ENCODE measurements at regions not wholly inside any gene's neighbourhood (a gene's known extent, or its start where the extent isn't known, plus 50 kb on each side); places are given as distances from the start of the nearest gene placed in this dataset.

DNA sequence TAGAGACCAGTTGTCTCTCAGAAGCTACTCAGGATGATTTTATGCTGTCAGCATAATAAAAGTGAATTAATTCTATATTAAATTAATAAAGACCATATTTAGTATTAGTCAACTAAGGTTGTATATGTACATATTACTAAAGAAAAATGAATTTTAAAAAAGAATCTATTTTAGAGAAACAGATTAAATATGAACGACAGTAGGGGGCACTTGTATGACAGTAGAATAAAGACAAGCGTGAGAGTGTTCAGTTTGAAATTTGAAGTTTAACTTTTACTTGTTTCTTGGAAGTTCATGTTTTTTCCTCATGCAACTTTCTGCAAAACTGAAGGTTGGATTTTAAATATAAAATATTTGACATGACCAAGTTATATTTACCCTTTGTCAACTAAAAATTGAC, 67.9 kb upstream of the MACF1 start:
- no peak for DNase-seq (ENCODE audit: low read depth in 2 of 2)

DNA sequence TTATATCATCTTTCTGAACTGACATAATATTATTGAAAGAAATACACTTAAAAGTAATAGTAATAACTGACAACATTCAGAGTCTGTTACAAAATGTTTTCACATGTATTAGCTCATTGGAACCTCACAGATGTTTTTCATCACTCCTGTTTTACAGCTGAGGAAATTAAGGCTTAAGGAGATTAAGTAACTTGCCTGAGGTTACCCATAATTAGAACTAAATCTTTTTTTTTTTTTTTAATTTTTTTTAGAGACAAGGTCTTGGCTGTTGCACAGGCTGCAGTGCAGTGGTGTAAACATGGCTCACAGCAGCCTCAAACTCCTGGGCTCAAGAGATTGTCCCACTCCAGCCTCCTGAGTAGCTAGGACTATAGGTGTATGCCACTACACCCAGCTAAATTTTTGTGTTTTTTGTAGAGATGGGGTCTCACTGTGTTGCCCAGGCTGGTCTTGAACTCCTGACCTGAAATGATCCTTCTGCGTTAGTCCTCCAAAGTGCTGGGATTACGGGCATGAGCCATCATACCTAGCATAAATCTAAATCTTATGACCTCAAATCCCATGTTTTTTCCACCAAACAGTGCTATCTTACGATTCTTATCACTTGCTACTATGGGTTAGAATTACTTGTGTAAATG, 64.7 kb upstream of the MACF1 start:
- no peak for DNase-seq (ENCODE audit: low read depth in 2 of 2)

DNA sequence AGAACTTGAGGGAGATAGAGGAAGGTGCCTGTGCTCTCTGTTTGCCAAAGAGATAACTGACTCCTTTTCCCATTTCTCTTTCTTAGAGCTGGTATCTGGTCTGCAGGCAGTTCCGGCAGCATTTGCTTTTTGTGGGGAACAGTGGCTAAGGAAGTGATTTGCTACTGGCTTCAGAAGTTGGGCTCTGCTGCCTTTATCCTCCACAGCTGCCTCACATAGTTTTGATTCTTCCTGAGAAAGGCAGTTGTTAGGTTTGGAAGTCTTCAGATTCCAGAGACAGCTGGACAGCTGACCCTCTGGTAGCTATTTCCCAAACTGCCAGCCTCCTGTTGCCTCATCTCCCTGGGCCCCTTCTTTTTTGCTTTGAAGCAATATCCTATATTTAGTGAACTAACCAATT, 62.6 kb upstream of the MACF1 start:
- no peak for DNase-seq (ENCODE audit: low read depth in 2 of 2)

DNA sequence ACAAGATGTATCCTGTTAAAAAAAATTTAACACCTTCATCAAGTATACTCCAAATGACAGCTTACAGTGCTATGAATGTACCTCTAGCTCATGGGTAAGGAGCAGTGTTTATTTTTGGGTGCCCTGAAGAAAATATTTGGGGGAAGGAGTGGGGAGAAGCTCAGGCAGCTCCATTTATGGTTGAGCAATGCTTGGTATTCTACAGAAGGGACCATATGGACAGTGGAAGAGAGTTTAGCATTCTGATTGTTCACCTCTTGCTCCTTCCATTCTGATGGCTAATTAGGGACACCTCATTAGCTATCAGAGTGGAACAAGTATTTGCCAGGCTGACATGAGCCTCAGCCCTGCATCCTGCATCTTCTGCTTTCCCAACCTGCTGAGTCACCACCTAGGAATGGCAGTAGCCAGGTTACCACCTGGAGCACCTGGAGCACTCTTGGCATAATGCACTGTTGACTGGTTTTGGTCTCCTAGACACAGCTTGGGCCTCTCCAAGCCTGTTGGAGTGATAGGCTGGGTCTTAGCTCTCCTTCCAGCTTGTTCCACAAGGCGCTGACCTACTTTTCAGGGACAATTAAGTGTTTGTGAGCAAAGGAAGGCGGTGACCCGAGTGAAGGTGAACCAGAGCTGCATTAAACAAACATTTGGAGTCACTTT, 62.0 kb upstream of the MACF1 start:
- no peak for DNase-seq (ENCODE audit: low read depth in 2 of 2)

DNA sequence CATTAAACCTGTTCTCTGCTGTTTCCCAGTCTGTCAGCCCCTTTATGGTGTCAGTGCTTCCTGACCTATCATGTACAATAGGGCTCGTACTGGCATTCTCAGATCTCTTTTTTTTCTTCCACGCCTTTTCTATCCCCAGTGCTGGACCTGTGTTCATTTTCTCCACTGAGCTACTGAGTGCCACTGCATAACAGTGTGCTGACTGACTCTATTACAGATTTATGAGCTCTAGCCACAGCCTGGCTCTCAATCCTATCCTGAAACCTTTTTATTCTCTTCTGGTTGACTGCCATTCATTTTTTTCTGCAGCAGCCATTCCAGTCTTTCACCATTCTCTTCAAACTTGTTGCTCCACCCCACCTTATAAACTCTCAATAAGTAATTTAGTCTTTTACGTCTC, 59.6 kb upstream of the MACF1 start:
- no peak for DNase-seq (ENCODE audit: low read depth in 2 of 2)

DNA sequence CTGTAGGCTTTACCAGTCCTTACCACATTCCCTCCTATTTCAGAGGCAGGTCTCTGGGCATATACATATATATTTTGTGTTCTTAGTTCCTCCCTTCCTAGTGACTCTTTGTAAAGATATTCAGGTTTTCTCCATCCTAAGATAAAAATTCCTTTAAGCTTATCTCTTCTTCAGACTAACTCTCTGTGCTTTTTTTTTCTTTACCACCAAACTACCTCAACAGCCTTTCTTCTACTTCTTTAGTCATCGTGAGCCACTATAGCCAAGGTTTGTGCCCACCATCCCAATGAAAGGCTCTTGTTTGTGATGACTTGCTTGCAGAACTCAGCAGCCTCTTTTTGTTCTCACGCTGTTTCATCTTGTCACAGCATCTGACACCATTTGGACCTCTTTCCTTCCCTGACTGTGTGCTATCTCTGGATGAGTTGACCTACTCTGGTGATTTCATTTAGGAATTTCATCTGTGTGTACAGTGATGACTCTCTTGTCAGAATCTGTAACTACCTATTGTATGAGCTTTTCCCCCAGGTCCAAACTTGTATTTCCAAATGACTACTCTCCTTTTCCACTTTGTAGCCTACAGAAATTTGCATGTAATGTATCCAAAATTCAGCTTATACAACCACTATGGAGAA, 59.0 kb upstream of the MACF1 start:
- no peak for DNase-seq (ENCODE audit: low read depth in 2 of 2)

DNA sequence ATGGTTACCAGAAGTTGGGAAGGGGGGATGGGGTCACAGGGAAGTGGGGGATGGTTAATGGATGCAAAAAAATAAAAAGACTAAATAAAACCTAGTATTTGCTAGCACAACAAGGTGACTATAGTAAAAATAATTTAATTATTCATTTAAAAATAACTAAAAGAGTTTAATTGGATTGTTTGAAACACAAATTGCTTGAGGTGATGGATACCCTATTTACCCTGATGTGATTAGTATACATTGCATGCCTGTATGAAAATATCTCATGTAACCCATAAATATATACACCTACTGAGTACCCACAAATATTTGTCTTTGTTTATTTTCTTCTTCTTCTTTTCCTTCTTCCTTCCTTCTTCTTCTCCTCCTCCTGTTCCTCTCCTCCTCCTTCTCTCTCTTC, 57.8 kb upstream of the MACF1 start:
- no peak for DNase-seq (ENCODE audit: low read depth in 2 of 2)

DNA sequence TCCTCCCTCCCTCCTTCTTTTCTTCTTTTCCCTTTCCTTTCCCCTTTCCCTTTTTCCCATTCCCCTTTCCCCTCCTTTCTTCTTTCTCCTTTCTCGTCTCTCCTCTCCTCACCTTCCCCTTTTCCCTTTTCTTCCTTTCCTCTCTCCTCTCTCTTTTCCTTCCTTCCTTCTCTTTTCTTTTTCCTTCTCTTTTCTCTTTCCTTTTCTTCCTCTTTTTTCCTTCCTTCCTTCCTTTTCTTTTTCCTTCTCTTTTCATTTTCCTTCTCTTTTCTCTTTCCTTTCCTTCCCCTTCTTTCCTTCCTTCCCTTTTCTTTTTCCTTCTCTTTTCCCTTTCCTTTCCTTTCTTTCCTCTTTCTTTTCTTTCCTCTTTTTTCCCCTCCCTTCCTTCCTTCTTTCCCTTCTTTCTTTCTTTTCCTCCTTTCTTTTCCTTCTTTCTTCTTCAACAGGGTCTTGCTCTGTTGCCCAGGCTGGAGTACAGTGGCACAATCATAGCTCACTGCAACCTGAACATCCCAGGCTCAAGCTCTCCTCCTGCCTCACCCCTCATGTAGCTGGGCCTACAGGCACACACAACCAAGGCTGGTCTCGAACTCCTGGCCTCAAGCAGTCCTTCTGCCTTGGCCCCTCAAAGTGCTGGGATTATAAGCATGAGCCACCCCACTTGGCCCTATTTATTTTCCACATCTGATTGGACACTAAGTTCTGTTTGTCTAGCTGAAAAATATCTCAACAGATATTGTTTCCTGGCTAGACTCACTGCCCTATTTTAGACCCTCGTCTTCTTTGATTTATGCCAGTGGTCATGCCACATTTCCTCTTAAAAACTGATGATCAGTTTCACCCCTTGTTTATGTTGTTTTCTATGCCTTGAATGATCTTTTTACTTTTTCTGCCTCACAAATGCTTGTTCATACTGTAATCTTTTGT, 57.1 kb upstream of the MACF1 start:
- DNase-seq (ENCODE audit: low read depth in 2 of 2), result no peak

DNA sequence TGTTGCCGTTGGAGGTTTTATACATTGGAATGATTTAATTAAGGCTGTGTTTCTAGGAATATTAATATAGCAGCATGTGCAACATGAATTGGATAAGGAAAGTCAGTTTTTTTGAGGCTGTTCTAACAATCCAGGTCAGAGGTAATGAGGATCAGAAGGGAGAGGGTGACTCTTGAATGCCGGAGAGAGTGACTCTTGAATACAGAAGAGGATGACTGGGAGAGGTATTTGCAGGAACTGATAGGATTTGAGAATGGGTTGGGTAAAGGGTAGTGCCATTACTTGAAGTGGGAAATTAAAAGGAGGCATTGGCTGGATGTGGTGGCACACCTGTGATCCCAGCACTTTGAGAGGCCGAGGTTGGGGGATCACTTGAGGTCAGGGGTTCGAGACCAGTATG, 55.6 kb upstream of the MACF1 start:
- no peak for DNase-seq (ENCODE audit: low read depth in 2 of 2)

DNA sequence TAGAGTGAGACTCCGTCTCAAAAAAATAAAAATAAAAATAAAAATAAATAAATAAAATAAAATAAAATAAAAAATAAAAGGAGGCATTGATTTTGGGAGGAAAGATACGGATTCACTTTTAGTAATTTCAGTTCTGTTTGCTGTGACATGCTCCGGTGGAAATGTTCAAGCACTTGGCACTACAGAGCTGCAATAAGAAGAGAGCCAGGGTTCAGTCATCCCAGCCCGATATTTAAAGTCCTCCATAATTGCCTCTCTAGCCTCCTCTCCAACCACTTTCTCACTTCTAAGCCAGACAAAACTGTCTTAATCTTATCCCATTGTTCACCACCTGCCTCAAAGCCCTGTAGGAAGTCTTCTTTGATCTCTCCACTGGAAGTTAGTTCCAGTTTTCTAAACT, 55.0 kb upstream of the MACF1 start:
- no peak for DNase-seq (ENCODE audit: low read depth in 2 of 2)

DNA sequence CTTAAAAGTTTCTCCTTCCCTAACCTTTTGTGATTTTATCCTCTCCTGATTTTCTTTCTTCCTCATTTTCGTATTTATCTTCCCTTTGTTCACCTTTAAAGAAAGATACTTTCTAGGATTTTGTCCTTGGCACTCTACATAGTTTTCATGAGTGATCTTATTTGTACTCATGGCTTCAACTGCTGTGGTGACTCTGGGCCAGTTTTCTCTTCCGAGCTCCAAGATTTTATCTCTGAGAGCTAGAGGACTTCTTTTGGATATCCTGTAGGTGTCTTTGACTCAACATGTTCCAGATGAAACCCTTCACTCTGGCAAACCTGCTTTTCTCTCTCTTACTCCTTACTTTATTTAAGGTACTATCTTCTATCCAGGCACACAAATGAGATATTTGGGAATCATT, 53.7 kb upstream of the MACF1 start:
- DNase-seq (ENCODE audit: low read depth in 2 of 2), result no peak

DNA sequence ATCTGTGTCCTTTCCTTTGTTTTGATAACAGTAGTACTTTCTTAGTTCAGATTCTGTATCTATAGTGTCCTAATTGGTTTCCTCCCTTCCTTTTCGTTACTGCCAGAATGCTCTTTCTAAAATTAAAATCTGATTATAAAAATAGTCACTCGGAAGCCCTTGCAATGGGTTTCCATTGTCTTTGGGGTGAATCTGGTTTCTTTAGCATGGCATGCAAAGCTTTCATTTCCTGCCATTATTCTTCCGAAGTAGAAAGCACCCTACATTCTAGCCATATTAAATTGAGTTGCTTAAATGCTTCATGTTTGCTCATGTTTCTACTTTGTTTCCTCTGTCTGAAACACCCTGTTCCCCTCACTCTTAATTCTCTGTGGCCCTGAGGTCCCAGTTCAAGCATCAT, 53.2 kb upstream of the MACF1 start:
- DNase-seq (ENCODE audit: low read depth in 2 of 2), result no peak

DNA sequence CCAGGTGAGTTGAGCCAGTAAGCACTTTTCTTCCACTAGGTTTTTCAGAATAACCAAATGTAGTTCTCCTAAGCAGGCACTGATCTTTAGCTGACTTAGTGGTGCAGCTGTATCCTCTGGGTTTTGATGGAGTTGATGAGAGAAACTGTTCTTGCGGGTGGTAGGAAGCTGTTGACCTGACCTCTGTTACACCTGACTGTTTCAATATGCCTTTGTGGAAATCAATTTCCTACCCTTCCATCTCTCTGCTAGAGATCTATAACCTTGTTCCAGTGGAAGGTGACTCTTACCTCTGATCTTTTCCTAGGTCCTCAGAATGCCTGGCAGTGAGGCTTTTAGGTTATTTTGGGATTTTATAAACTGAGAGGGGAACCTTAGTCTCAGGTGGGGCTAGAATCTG, 51.6 kb upstream of the MACF1 start:
- DNase-seq (ENCODE audit: low read depth in 2 of 2), result no peak

DNA sequence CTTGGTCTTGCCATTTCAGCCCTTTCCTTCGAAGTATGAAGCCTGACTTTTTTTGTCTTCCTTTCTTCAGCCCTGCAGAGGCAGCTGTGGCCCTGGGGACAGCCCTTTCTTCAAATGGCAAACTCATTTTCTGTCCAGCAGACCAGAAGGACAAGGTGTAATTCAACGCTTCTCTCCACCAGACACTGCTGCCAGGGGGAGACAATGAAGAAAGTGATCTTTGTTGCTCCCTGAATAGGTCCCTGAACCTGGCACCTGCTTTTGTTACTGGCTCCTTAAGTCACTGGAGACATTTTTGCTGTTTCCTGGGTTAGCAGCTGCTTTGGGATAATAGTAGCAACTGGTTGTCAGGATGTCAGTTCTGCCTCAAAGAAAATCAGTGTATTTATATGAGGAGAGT, 50.8 kb upstream of the MACF1 start:
- DNase-seq (ENCODE audit: low read depth in 2 of 2), result no peak

DNA sequence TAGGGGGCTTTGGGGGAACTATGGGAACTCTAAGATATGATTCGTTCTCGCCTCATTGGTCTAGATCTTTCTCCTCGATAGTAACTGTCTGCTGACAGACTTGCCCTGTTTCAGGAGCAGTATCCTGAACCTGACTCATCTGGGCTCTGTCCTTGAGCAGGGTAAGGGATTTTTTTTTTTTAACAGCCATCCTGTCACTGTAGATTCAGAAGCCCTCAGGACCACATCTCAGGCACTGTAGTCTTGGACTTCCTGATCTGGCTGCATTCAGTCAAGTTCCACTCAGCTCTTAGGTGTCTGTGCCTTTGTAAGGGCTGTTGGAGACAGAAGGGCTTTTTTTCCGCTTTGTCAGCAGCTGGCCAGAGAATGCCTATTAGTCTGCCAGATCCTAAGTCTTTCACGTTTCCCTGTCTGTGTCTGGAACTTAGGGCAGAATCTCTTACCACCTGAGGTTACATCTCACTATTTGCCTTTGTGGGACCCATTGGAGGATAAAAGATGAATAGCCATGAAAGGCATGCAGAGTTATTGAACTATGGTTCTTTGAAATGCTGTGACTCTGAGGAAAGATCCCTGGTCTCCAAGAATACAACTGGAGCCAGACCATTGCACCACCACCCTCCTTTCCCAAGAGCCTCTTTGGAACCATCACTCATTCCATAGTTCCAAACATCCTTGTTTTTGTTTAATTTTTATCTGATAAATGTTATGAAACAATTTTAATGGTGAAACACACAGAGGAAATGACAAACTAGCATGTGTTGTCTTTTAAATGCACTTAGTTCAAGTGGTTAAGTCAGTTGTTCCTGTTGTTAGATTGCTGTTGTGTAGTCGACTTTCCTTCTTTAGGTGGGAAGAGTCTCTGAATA, 49.7 kb upstream of the MACF1 start:
- no peak for DNase-seq (ENCODE audit: low read depth in 2 of 2)
